OCI-LY7 (cell line): ENCODE measurements at regions not wholly inside any gene's neighbourhood (a gene's known extent, or its start where the extent isn't known, plus 50 kb on each side); places are given as distances from the start of the nearest gene placed in this dataset.

Experiments used
- EZH2phosphoT487 ChIP-seq: fragments of 200-600 bp; sonication (generic); IDR thresholded peaks from 2 replicates; pipeline ENCODE4 v1.6.1; 2018; ENCODE audit warnings: low read depth, borderline replicate concordance, mild to moderate bottlenecking, mixed run types, antibody characterized with exemption, low read length, moderate library complexity, mixed read lengths
- TF ChIP-seq, protein P1 (sequence below): fragments of 200-600 bp; sonication (generic); conservative IDR thresholded peaks from 2 replicates; pipeline ENCODE4 v1.5.1; 2014; ENCODE audit warnings: mild to moderate bottlenecking, antibody characterized with exemption, low read length, moderate library complexity, mixed read lengths

DNA sequence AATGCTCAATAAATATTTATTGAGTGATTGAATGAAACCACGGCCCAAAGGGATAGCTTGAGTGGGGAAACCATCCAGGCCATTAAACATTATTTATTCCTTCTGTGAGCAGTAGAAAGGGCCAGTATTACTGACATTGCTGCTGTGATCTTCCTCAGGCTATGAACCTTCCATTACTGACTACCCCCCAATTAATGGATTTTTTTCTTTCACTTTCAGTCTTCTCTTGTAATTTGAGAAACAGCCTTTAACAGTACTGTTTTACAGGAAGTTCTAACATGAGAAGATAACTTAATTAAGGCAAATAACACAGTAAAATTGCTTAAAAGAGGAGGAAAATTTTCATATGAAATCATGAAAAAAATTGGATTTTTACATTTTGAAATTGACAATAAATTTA lies 629.5 kb downstream of the TRHDE start:
- TF ChIP-seq, protein P1, sequence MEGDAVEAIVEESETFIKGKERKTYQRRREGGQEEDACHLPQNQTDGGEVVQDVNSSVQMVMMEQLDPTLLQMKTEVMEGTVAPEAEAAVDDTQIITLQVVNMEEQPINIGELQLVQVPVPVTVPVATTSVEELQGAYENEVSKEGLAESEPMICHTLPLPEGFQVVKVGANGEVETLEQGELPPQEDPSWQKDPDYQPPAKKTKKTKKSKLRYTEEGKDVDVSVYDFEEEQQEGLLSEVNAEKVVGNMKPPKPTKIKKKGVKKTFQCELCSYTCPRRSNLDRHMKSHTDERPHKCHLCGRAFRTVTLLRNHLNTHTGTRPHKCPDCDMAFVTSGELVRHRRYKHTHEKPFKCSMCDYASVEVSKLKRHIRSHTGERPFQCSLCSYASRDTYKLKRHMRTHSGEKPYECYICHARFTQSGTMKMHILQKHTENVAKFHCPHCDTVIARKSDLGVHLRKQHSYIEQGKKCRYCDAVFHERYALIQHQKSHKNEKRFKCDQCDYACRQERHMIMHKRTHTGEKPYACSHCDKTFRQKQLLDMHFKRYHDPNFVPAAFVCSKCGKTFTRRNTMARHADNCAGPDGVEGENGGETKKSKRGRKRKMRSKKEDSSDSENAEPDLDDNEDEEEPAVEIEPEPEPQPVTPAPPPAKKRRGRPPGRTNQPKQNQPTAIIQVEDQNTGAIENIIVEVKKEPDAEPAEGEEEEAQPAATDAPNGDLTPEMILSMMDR: no peak
- TF ChIP-seq EZH2phosphoT487: no peak
